Endodermal cell (in vitro differentiated cells): ENCODE measurements at regions not wholly inside any gene's neighbourhood (a gene's known extent, or its start where the extent isn't known, plus 50 kb on each side); places are given as distances from the start of the nearest gene placed in this dataset.
A peak's percentile ranks its signal among the peaks of the same experiment; 100 is the strongest.

Experiments
- DNase-seq: peaks from one replicate; pipeline ENCODE4 v3.0.0-alpha.2; 2017
- H3K27ac ChIP-seq: 2 replicates; pipeline ENCODE4 v1.5.1; 2013; ENCODE audit warnings: mild to moderate bottlenecking, low read depth, low read length, moderate library complexity
- H3K27me3 ChIP-seq: 2 replicates; pipeline ENCODE4 v1.6.1; 2013; ENCODE audit warnings: mild to moderate bottlenecking, low read length, moderate library complexity; ENCODE audit not compliant: insufficient read depth, control insufficient read depth, poor library complexity, severe bottlenecking
- H3K36me3 ChIP-seq: 2 replicates; pipeline ENCODE4 v1.7.0; 2013; ENCODE audit warnings: mild to moderate bottlenecking, low read length, moderate library complexity; ENCODE audit not compliant: control insufficient read depth, insufficient read depth
- H3K4me1 ChIP-seq: one replicate; pipeline ENCODE4 v1.7.0; 2013; ENCODE audit warnings: low read length; ENCODE audit not compliant: control insufficient read depth, insufficient read depth
- H3K4me3 ChIP-seq: 2 replicates; pipeline ENCODE4 v1.5.1; 2013; ENCODE audit warnings: mild to moderate bottlenecking, low read length, moderate library complexity
- H3K9ac ChIP-seq: 2 replicates; pipeline ENCODE4 v1.6.1; 2013; ENCODE audit warnings: mild to moderate bottlenecking, low read length, moderate library complexity; ENCODE audit not compliant: poor library complexity, severe bottlenecking; ENCODE audit errors: extremely low read depth
- H3K9me3 ChIP-seq: 2 replicates; pipeline ENCODE4 v1.6.1; 2013; ENCODE audit warnings: mild to moderate bottlenecking, low read length, moderate library complexity; ENCODE audit not compliant: control insufficient read depth
- H3K27ac Mint-ChIP-seq: 2 replicates; pipeline ENCODE4 v1.8.0; 2020; ENCODE audit warnings: mixed read lengths
- H3K27me3 Mint-ChIP-seq: 2 replicates; pipeline ENCODE4 v1.8.0; 2021; ENCODE audit warnings: mild to moderate bottlenecking, mixed read lengths; ENCODE audit not compliant: insufficient read depth
- H3K36me3 Mint-ChIP-seq: 2 replicates; pipeline ENCODE4 v1.8.0; 2020; ENCODE audit warnings: low read depth, mixed read lengths
- H3K4me1 Mint-ChIP-seq: 2 replicates; pipeline ENCODE4 v1.8.0; 2020; ENCODE audit warnings: mixed read lengths
- H3K4me3 Mint-ChIP-seq: 2 replicates; pipeline ENCODE4 v1.8.0; 2020; ENCODE audit warnings: mild to moderate bottlenecking, moderate library complexity, mixed read lengths
- H3K9me3 Mint-ChIP-seq: 2 replicates; pipeline ENCODE4 v1.8.0; 2020; ENCODE audit warnings: mild to moderate bottlenecking, mixed read lengths
- WGBS, 2 experiments: methylation state at CpG; one replicate each; pipeline versions ENCODE4 v1.1.5 to v1.1.7; 2013; ENCODE audit warnings: missing lambda C conversion rate in 2 of 2, mixed read lengths in 1 of 2; ENCODE audit not compliant: insufficient coverage in 1 of 2, insufficient read length in 1 of 2; 5-methylcytosine and 5-hydroxymethylcytosine counted together
- TF ChIP-seq, protein P1 (sequence below): fragments of 200-600 bp; sonication (generic); conservative IDR thresholded peaks from 2 replicates; pipeline ENCODE4 v1.5.0; 2021; ENCODE audit warnings: antibody characterized with exemption, mild to moderate bottlenecking

- Mint-ChIP-seq H3K27me3 (peaks cover 68% of the 10 kb centered on the region), H3K4me3 (peak overlapping the region; percentile 53), H3K4me1 (peaks cover 12% of the 10 kb centered on the region), H3K27ac (no peak overlapping the region), H3K36me3 (no peaks in the 10 kb centered on the region), H3K9me3 (peaks cover 2% of the 10 kb centered on the region)
- TF ChIP-seq, protein P1, sequence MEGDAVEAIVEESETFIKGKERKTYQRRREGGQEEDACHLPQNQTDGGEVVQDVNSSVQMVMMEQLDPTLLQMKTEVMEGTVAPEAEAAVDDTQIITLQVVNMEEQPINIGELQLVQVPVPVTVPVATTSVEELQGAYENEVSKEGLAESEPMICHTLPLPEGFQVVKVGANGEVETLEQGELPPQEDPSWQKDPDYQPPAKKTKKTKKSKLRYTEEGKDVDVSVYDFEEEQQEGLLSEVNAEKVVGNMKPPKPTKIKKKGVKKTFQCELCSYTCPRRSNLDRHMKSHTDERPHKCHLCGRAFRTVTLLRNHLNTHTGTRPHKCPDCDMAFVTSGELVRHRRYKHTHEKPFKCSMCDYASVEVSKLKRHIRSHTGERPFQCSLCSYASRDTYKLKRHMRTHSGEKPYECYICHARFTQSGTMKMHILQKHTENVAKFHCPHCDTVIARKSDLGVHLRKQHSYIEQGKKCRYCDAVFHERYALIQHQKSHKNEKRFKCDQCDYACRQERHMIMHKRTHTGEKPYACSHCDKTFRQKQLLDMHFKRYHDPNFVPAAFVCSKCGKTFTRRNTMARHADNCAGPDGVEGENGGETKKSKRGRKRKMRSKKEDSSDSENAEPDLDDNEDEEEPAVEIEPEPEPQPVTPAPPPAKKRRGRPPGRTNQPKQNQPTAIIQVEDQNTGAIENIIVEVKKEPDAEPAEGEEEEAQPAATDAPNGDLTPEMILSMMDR: no peak
- WGBS, 2 experiments: 31 to 43% methylated on average over 26 to 55 of the region's 59 CpGs
- no peaks in the 10 kb centered on the region for H3K9me3 ChIP-seq
- no peak overlapping the region for H3K27ac ChIP-seq
- peaks cover 29% of the 10 kb centered on the region for H3K27me3 ChIP-seq
- no peak overlapping the region for H3K4me3 ChIP-seq
- H3K4me1 ChIP-seq: no peaks in the 10 kb centered on the region
- H3K36me3 ChIP-seq: no peaks in the 10 kb centered on the region
- no peak overlapping the region for H3K9ac ChIP-seq
- peak; percentile 74 for DNase-seq
Observed at GRCh38 chr4:3871881-3872833, 106.0 kb downstream of the ADRA2C start.

GRCh38 chr4:3872834-3873313 lies 106.7 kb downstream of the ADRA2C start:
- H3K9me3 ChIP-seq: peaks cover 4% of the 10 kb centered on the region
- no peaks in the 10 kb centered on the region for H3K36me3 ChIP-seq
- Mint-ChIP-seq H3K27ac (no peak overlapping the region), H3K27me3 (peaks cover 70% of the 10 kb centered on the region), H3K36me3 (peaks cover 3% of the 10 kb centered on the region), H3K9me3 (peaks cover 6% of the 10 kb centered on the region), H3K4me1 (peaks cover 12% of the 10 kb centered on the region), H3K4me3 (no peak overlapping the region)
- peak; percentile 70 for DNase-seq
- H3K27ac ChIP-seq: no peak overlapping the region
- no peak overlapping the region for H3K4me3 ChIP-seq
- TF ChIP-seq, protein P1: no peak
- H3K27me3 ChIP-seq: peaks cover 29% of the 10 kb centered on the region
- H3K4me1 ChIP-seq: no peaks in the 10 kb centered on the region
- 91 to 96% methylated on average over 12 to 17 of the region's 17 CpGs for WGBS, 2 experiments
- H3K9ac ChIP-seq: no peak overlapping the region

DNA sequence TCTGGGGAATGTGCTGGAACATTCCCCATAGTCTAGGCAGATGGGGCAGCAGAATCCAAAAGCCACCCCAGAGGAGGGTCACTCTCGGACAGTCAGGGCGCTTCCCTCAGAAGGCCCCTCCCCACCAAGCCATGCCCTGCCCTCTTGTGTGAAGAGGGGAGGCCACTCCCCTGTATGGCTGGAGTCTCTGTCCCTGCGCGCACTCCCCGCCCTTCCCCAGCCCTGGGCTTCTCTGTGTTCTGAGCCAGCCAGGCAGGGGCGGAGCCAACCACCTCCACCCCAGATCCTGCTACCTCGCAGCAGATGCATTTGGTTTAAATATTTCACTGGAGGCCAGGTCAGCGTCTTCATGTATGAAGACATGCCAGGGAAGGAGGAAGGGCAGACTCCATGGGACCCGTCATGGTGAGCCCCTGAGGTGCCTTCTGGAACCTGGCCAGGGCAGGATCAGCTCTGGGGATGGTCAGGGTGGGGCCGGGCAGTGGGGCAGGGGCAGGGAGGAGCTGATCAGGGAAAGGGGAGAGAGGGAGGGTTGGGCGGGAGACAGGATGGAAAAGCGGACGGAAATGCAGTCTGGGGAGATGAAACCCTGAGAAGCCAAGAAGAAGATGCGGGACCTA lies 107.3 kb downstream of the ADRA2C start:
- 60 to 73% methylated on average over 9 to 14 of the region's 14 CpGs for WGBS, 2 experiments
- peaks cover 11% of the 10 kb centered on the region for H3K9me3 Mint-ChIP-seq
- H3K9me3 ChIP-seq: peaks cover 10% of the 10 kb centered on the region
- no peak overlapping the region for H3K9ac ChIP-seq
- no peak overlapping the region for H3K27ac Mint-ChIP-seq
- peaks cover 72% of the 10 kb centered on the region for H3K27me3 Mint-ChIP-seq
- H3K27ac ChIP-seq: no peak overlapping the region
- peaks cover 29% of the 10 kb centered on the region for H3K27me3 ChIP-seq
- H3K4me3 Mint-ChIP-seq: no peak overlapping the region
- TF ChIP-seq, protein P1: no peak
- DNase-seq: peak; percentile 87
- no peak overlapping the region for H3K4me3 ChIP-seq
- peaks cover 3% of the 10 kb centered on the region for H3K36me3 Mint-ChIP-seq
- H3K4me1 ChIP-seq: no peaks in the 10 kb centered on the region
- H3K4me1 Mint-ChIP-seq: peaks cover 12% of the 10 kb centered on the region
- H3K36me3 ChIP-seq: no peaks in the 10 kb centered on the region
